BLaER1 (cell line): ENCODE measurements at regions not wholly inside any gene's neighbourhood (a gene's known extent, or its start where the extent isn't known, plus 50 kb on each side); places are given as distances from the start of the nearest gene placed in this dataset.
"Not testable (repeated sequence)": the region's sequence is repeated elsewhere in the genome, so short reads cannot be mapped to it uniquely, and the experiment has no call there.

ENCODE experiments used
- H3K27ac ChIP-seq: shearing (Covaris generic); formaldehyde crosslinking; 2 replicates; pipeline ENCODE4 v1.8.1; 2022
- H3K27me3 ChIP-seq: shearing (Covaris generic); formaldehyde crosslinking; 2 replicates; pipeline ENCODE4 v1.8.1; 2022
- H3K36me3 ChIP-seq: shearing (Covaris generic); formaldehyde crosslinking; 2 replicates; pipeline ENCODE4 v1.8.1; 2022
- H3K4me1 ChIP-seq: shearing (Covaris generic); formaldehyde crosslinking; 2 replicates; pipeline ENCODE4 v1.8.1; 2022
- H3K4me2 ChIP-seq: shearing (Covaris generic); formaldehyde crosslinking; 2 replicates; pipeline ENCODE4 v1.8.1; 2022
- H3K4me3 ChIP-seq: shearing (Covaris generic); formaldehyde crosslinking; 2 replicates; pipeline ENCODE4 v1.8.1; 2022
- H3K9ac ChIP-seq: shearing (Covaris generic); formaldehyde crosslinking; 2 replicates; pipeline ENCODE4 v1.8.1; 2022
- H3K9me3 ChIP-seq: shearing (Covaris generic); formaldehyde crosslinking; 2 replicates; pipeline ENCODE4 v1.8.1; 2022
- H4K20me1 ChIP-seq: shearing (Covaris generic); formaldehyde crosslinking; 2 replicates; pipeline ENCODE4 v1.8.1; 2022
- Cebpa-rat ChIP-seq: shearing (Covaris generic); IDR thresholded peaks from 2 replicates; pipeline ENCODE4 v1.8.1; 2022

DNA sequence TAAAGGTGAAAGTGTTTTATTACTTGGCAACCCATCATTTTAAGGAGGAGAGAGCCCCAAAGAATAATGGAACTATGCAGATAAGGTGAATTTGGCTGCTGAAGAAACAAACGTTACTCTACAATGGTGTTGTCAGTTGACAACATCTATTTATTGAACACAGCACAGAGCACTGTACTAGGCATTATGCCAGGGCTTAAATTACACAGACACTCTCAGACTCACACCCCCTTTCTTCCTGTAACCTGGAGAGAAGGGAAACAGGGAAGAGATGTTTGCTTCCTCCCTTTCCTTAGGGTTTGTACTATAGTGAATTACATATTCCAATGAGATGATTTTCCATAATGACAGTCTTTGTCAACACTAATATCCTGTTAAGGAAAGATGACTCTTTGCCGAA, 94.0 kb upstream of the ATP5MC3 start:
- no peak for TF ChIP-seq Cebpa-rat
- no peak overlapping the region for H3K4me2 ChIP-seq

DNA sequence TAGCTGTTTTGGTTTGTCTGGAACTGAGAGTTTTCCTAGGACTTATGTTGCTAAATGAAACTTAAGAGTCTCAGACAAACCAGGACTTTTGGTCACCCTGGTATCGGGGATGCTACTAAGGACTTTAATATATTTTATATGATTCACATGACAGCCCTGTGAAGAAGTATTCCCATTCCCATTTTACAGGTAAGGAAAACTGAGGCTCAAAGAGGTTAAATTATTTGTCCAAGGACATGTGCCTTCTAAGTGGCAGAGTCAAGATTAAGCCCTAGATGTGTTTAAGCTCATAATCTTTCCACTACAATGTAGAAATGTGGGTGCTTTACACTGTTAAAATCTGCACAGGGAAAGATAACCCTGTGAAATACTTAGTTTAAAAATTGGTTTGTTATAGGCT, 77.7 kb upstream of the ATP5MC3 start:
- TF ChIP-seq Cebpa-rat: no peak
- H3K4me3 ChIP-seq: no peak overlapping the region
- peaks cover 13% of the 10 kb centered on the region for H3K9me3 ChIP-seq
- no peak overlapping the region for H3K9ac ChIP-seq
- H3K4me2 ChIP-seq: no peak overlapping the region
- no peaks in the 10 kb centered on the region for H3K4me1 ChIP-seq
- H3K27me3 ChIP-seq: no peaks in the 10 kb centered on the region
- no peaks in the 10 kb centered on the region for H3K36me3 ChIP-seq
- no peaks in the 10 kb centered on the region for H4K20me1 ChIP-seq
- H3K27ac ChIP-seq: no peak overlapping the region

More for the DNA sequence above, 94.0 kb upstream of the ATP5MC3 start:
- Histone ChIP-seq H3K4me1 (no peaks in the 10 kb centered on the region), H4K20me1 (no peaks in the 10 kb centered on the region), H3K27ac (no peak overlapping the region), H3K4me3 (no peak overlapping the region), H3K9me3 (no peaks in the 10 kb centered on the region), H3K36me3 (no peaks in the 10 kb centered on the region), H3K27me3 (no peaks in the 10 kb centered on the region), H3K9ac (no peak overlapping the region)

DNA sequence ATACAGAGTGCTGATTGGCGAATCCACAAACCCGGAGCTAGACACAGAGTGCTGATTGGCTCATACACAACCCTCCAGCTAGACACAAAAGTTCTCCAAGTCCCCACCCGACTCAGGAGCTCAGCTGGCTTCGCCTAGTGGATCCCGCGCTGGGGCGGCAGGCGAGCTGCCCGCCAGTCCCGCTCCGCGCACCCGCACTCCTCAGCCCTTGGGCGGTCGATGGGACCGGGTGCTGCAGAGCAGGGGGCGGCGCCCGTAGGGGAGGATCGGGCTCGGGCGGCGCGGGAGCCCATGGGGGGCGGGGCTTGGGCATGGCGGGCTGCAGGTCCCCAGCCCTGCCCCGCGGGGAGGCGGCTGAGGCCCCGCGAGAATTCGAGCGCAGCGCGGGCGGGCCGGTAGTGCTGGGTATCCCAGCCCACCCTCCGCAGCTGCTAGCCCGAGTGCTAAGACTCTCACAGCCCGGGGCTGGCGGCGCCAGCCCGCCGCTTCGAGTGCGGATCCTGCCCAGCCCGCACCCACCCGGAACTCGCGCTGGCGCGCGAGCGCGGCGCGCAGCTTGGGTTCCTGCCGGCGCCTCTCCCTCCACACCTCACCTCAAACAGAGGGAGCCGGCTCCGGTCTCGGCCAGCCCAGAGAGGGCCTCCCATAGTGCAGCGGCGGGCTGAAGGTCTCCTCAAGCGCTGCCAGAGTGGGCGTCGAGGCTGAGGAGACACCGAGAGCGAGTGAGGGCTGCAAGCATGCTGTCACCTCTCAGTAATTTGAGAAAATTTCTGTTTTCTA, 75.5 kb upstream of the ATP5MC3 start:
- TF ChIP-seq Cebpa-rat: no peak

DNA sequence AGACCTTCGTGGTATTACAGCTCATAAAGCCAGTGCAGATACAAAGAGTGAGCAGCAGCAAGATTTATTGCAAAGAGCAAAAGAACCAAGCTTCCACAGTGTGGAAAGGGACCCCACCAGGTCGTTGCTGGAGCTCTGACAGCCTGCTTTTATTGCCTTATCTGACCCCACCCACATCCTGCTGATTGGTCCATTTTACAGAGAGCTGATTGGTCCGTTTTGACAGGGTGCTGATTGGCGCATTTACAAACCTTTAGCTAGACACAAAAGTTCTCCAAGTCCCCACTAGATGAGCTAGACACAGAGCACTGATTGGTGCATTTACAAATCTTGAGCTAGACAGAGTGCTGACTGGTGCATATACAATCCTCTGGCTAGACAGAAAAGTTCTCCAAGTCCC, 74.9 kb upstream of the ATP5MC3 start:
- not testable (repeated sequence) for H3K4me2 ChIP-seq, H3K9ac ChIP-seq, H3K27ac ChIP-seq, H3K4me1 ChIP-seq, H3K36me3 ChIP-seq, H4K20me1 ChIP-seq, H3K27me3 ChIP-seq, H3K4me3 ChIP-seq
- peaks cover 13% of the 10 kb centered on the region for H3K9me3 ChIP-seq

More for the DNA sequence above, 75.5 kb upstream of the ATP5MC3 start:
- Histone ChIP-seq H3K9ac (no peak overlapping the region), H3K27me3 (no peaks in the 10 kb centered on the region), H3K9me3 (peaks cover 13% of the 10 kb centered on the region), H3K4me3 (no peak overlapping the region), H4K20me1 (no peaks in the 10 kb centered on the region), H3K4me1 (no peaks in the 10 kb centered on the region), H3K4me2 (no peak overlapping the region), H3K36me3 (no peaks in the 10 kb centered on the region), H3K27ac (no peak overlapping the region)

GRCh38 chr2:175253871-175254270, 72.4 kb upstream of the ATP5MC3 start:
- H3K27me3 ChIP-seq: no peaks in the 10 kb centered on the region
- no peak overlapping the region for H3K27ac ChIP-seq
- no peak overlapping the region for H3K4me2 ChIP-seq
- no peaks in the 10 kb centered on the region for H3K36me3 ChIP-seq
- no peak overlapping the region for H3K9ac ChIP-seq
- H3K4me1 ChIP-seq: peaks cover 8% of the 10 kb centered on the region
- TF ChIP-seq Cebpa-rat: no peak
- no peak overlapping the region for H3K4me3 ChIP-seq
- no peaks in the 10 kb centered on the region for H4K20me1 ChIP-seq
- peaks cover 13% of the 10 kb centered on the region for H3K9me3 ChIP-seq

DNA sequence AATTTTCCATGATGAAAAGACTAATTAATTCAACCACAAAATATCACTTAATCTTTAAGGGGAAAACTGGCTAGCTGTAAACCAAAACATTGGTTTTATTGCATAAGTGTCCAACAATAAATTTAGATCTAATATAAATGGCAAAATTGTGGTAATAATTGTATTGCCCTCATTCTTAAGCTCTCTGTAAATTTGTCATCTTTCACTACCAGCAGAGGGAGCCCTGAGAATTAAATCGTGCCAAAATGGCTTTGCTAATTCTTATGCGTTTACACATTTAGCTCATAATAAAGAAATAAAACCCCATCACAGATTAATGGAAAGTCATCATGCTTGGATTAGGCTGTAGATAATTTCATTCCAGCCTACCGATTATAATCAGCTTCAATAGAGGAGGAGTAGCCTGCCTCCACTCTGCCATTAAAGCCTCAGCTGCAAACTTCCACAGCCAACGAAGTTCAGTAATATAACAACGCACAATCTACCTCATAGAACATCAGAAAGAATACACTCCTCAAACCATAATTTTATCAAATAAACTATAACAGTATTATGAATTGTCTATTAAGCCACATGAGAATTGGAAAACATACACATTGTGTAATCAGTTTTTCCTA, 70.0 kb upstream of the ATP5MC3 start:
- TF ChIP-seq Cebpa-rat: no peak

DNA sequence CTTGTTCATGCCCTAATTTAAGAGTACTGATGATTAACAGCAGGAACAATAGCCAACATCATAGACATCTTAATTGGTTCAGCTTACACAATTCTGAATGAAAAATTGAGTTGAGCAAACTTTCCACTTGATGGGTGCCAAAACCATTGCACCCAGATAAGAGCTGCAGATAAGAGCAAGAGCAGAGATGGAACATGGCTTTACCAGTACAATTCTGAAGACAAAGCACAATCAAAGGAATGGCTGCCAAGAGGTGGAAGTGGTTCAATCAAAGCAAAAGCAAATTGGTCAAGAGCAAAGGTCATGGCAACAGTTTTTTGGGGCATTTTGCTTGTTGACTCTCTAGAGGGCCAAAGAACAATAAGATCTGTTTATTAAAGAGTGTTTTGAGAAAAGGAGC, 65.6 kb upstream of the ATP5MC3 start:
- Histone ChIP-seq H3K4me1 (peaks cover 8% of the 10 kb centered on the region), H3K4me3 (no peak overlapping the region), H3K36me3 (no peaks in the 10 kb centered on the region), H3K27ac (no peak overlapping the region), H3K4me2 (no peak overlapping the region), H3K9me3 (no peaks in the 10 kb centered on the region), H3K27me3 (no peaks in the 10 kb centered on the region), H3K9ac (no peak overlapping the region), H4K20me1 (no peaks in the 10 kb centered on the region)
- TF ChIP-seq Cebpa-rat: no peak

More for the DNA sequence above, 70.0 kb upstream of the ATP5MC3 start:
- Histone ChIP-seq H3K4me3 (no peak overlapping the region), H3K36me3 (no peaks in the 10 kb centered on the region), H3K4me2 (no peak overlapping the region), H3K9me3 (peaks cover 5% of the 10 kb centered on the region), H3K9ac (no peak overlapping the region), H3K4me1 (peaks cover 8% of the 10 kb centered on the region), H4K20me1 (no peaks in the 10 kb centered on the region), H3K27ac (no peak overlapping the region), H3K27me3 (no peaks in the 10 kb centered on the region)

DNA sequence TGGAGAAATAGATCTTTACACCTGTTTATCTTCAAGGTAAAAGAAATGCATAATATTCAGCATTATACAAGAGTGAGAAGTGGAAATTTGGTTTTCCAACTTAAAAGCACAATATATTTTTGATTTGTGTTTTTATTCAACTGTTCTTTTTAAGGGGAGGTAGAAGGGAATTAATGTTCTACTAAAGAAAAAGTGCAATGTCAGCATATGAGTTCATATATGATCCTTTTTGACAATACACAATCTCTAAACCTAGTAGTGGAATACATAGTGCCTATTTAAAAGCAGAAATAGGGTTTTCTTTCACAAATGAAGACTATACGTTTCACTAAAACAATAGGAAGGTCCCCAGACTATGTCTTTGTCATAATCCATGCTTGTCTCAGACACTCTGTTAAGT, 63.2 kb upstream of the ATP5MC3 start:
- H3K27me3 ChIP-seq: no peaks in the 10 kb centered on the region
- no peak overlapping the region for H3K4me2 ChIP-seq
- no peak overlapping the region for H3K4me3 ChIP-seq
- no peaks in the 10 kb centered on the region for H4K20me1 ChIP-seq
- H3K9me3 ChIP-seq: peaks cover 11% of the 10 kb centered on the region
- H3K36me3 ChIP-seq: no peaks in the 10 kb centered on the region
- H3K9ac ChIP-seq: no peak overlapping the region
- H3K4me1 ChIP-seq: peaks cover 2% of the 10 kb centered on the region
- no peak for TF ChIP-seq Cebpa-rat
- no peak overlapping the region for H3K27ac ChIP-seq

GRCh38 chr2:175241691-175242090, 60.2 kb upstream of the ATP5MC3 start:
- peaks cover 39% of the 10 kb centered on the region for H3K9me3 ChIP-seq
- H3K27ac ChIP-seq: no peak overlapping the region
- no peak overlapping the region for H3K9ac ChIP-seq
- no peaks in the 10 kb centered on the region for H4K20me1 ChIP-seq
- H3K4me3 ChIP-seq: no peak overlapping the region
- TF ChIP-seq Cebpa-rat: no peak
- no peak overlapping the region for H3K4me2 ChIP-seq
- no peaks in the 10 kb centered on the region for H3K4me1 ChIP-seq
- H3K36me3 ChIP-seq: 0 out of 2 replicates have a peak, but pooled peaks cover 4% of the 10 kb centered on the region
- no peaks in the 10 kb centered on the region for H3K27me3 ChIP-seq

DNA sequence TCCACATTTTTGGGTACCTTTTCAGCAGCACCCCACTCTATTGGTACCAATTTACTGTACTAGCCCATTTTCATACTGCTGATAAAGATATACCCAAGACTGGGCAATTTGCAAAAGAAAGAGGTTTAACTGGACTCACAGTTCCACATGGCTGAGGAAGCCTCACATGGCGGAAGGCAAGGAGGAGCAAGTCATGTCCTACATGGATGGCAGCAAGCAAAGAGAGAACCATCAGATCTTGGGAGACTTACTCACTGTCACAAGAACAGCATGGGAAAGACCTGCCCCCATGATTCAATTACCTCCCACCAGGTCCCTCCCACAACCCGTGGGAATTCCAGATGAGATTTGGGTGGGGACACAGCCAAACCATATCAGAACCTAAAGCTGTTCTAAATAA, 58.5 kb upstream of the ATP5MC3 start:
- H3K4me1 ChIP-seq, H3K27me3 ChIP-seq, H3K27ac ChIP-seq: not testable (repeated sequence)

More for the DNA sequence above, 58.5 kb upstream of the ATP5MC3 start:
- not testable (repeated sequence) for H3K36me3 ChIP-seq, H3K4me3 ChIP-seq, H4K20me1 ChIP-seq, H3K9ac ChIP-seq, H3K4me2 ChIP-seq
- H3K9me3 ChIP-seq: peaks cover 43% of the 10 kb centered on the region
